IMR-90 (cell line): ENCODE measurements at regions not wholly inside any gene's neighbourhood (a gene's known extent, or its start where the extent isn't known, plus 50 kb on each side); places are given as distances from the start of the nearest gene placed in this dataset.

ENCODE experiments used
- ATAC-seq: fragments of 200-7000 bp; cut with Tn5 transposase; 2 replicates; pipeline ENCODE4 v1.9.1; 2020; ENCODE audit warnings: low read depth, mild to moderate bottlenecking, moderate library complexity
- BruUV-seq: library from RNA; stranded (reverse); fragments of 400-500 nt; replicated peaks from 2 replicates; lab custom pipeline; 2021; lab: Mats Ljungman, UMichigan
- CTCF ChIA-PET: fragments of 300-600 bp; formaldehyde crosslinking; extraction: SDS; loops from one replicate; lab custom pipeline; 2021; ENCODE audit warnings: antibody characterized with exemption; lab: Yijun Ruan, JAX
- POLR2A ChIA-PET: fragments of 300-600 bp; sonication (Branson Sonifier 250); formaldehyde crosslinking; loops from one replicate; lab custom pipeline; 2022; ENCODE audit warnings: antibody characterized with exemption; ENCODE audit not compliant: unreplicated experiment; lab: Charles Lee
- DNase-seq: peaks from one replicate; pipeline ENCODE4 v3.0.0; 2013
- H2AFZ ChIP-seq: replicated peaks from 2 replicates; pipeline ENCODE3; 2013; ENCODE audit warnings: low read length, mild to moderate bottlenecking; ENCODE audit not compliant: poor library complexity
- H2AK5ac ChIP-seq: 2 replicates; pipeline ENCODE4 v1.6.1; 2013; ENCODE audit warnings: low read depth, low read length, inconsistent platforms
- H2AK9ac ChIP-seq: replicated peaks from 2 replicates; pipeline ENCODE3; 2013; ENCODE audit warnings: mild to moderate bottlenecking, low read depth, low read length, moderate library complexity; ENCODE audit not compliant: poor library complexity
- H2BK120ac ChIP-seq: 2 replicates; pipeline ENCODE4 v1.6.1; 2013; ENCODE audit warnings: low read depth, low read length, inconsistent platforms
- H2BK15ac ChIP-seq: 3 replicates; pipeline ENCODE4 v1.6.1; 2013; ENCODE audit warnings: low read depth, low read length, inconsistent platforms
- H2BK20ac ChIP-seq: 2 replicates; pipeline ENCODE4 v1.6.1; 2013; ENCODE audit warnings: low read depth, mild to moderate bottlenecking, inconsistent platforms, low read length, moderate library complexity
- H2BK5ac ChIP-seq: 2 replicates; pipeline ENCODE4 v1.6.1; 2013; ENCODE audit warnings: mild to moderate bottlenecking, low read depth, low read length, inconsistent platforms; ENCODE audit not compliant: poor library complexity, severe bottlenecking
- H3K14ac ChIP-seq: replicated peaks from 2 replicates; pipeline ENCODE4 v1.6.1; 2013; ENCODE audit warnings: low read depth, low read length, inconsistent platforms
- H3K18ac ChIP-seq: 2 replicates; pipeline ENCODE4 v1.6.1; 2013; ENCODE audit warnings: low read depth, low read length, control low read depth
- H3K23ac ChIP-seq: 2 replicates; pipeline ENCODE4 v1.6.1; 2013; ENCODE audit warnings: low read depth, low read length, inconsistent platforms
- H3K27ac ChIP-seq: 2 replicates; pipeline ENCODE4 v1.5.1; 2013; ENCODE audit warnings: mild to moderate bottlenecking, control low read depth, low read length; ENCODE audit not compliant: insufficient read depth
- H3K27me3 ChIP-seq: 2 replicates; pipeline ENCODE4 v1.6.1; 2013; ENCODE audit warnings: low read length; ENCODE audit not compliant: control insufficient read depth, insufficient read depth
- H3K36me3 ChIP-seq: 2 replicates; pipeline ENCODE4 v1.6.1; 2013; ENCODE audit warnings: low read length, mixed read lengths; ENCODE audit not compliant: control insufficient read depth, insufficient read depth
- H3K4ac ChIP-seq: 2 replicates; pipeline ENCODE4 v1.6.1; 2013; ENCODE audit warnings: low read depth, low read length, inconsistent platforms
- H3K4me1 ChIP-seq: 2 replicates; pipeline ENCODE4 v1.6.1; 2013; ENCODE audit warnings: low read length, mixed read lengths; ENCODE audit not compliant: control insufficient read depth, insufficient read depth
- H3K4me2 ChIP-seq: 2 replicates; pipeline ENCODE4 v1.6.1; 2013; ENCODE audit warnings: low read depth, mild to moderate bottlenecking, control low read depth, low read length, moderate library complexity
- H3K4me3 ChIP-seq: 2 replicates; pipeline ENCODE4 v1.5.1; 2013; ENCODE audit warnings: low read depth, mild to moderate bottlenecking, control low read depth, low read length, moderate library complexity; ENCODE audit not compliant: insufficient read depth
- H3K56ac ChIP-seq: 2 replicates; pipeline ENCODE4 v1.6.1; 2013; ENCODE audit warnings: low read length, inconsistent platforms; ENCODE audit not compliant: insufficient read depth; ENCODE audit errors: extremely low read depth
- H3K79me1 ChIP-seq, 2 experiments: 2 replicates each; pipeline ENCODE4 v1.6.1; 2013; ENCODE audit warnings: low read length in 2 of 2, inconsistent platforms in 1 of 2, low read depth in 1 of 2
- H3K9ac ChIP-seq: 2 replicates; pipeline ENCODE4 v1.6.1; 2013; ENCODE audit warnings: low read depth, low read length, control low read depth
- H3K9me1 ChIP-seq: 2 replicates; pipeline ENCODE4 v1.6.1; 2013; ENCODE audit warnings: low read length, inconsistent platforms; ENCODE audit not compliant: insufficient read depth
- H3K9me3 ChIP-seq: 2 replicates; pipeline ENCODE4 v1.6.1; 2013; ENCODE audit warnings: low read length; ENCODE audit not compliant: control insufficient read depth, insufficient read depth
- H4K20me1 ChIP-seq: 2 replicates; pipeline ENCODE4 v1.6.1; 2013; ENCODE audit warnings: low read length, inconsistent platforms; ENCODE audit not compliant: insufficient read depth
- H4K5ac ChIP-seq: 2 replicates; pipeline ENCODE4 v1.6.1; 2013; ENCODE audit warnings: mild to moderate bottlenecking, low read depth, low read length, control low read depth
- H4K8ac ChIP-seq, 2 experiments: 2 replicates each; pipeline ENCODE4 v1.6.1; 2013; ENCODE audit warnings: low read depth in 2 of 2, low read length in 2 of 2, control low read depth in 1 of 2, inconsistent platforms in 1 of 2
- H4K91ac ChIP-seq: 2 replicates; pipeline ENCODE4 v1.6.1; 2013; ENCODE audit warnings: low read depth, low read length, inconsistent platforms; ENCODE audit not compliant: insufficient read depth
- BHLHE40 ChIP-seq: fragments of 150-350 bp; IDR thresholded peaks from 2 replicates; pipeline ENCODE4 v1.6.1; 2016; ENCODE audit warnings: mild to moderate bottlenecking, low read depth, low read length
- CEBPB ChIP-seq: IDR thresholded peaks from 2 replicates; pipeline ENCODE4 v1.6.1; 2012; ENCODE audit warnings: low read depth, low read length, improper control_type of control experiment
- CHD1 ChIP-seq: IDR thresholded peaks from 2 replicates; pipeline ENCODE4 v1.6.1; 2012; ENCODE audit warnings: low read depth, low read length, improper control_type of control experiment
- ELK1 ChIP-seq: fragments of 150-350 bp; IDR thresholded peaks from 2 replicates; pipeline ENCODE4 v1.6.1; 2016; ENCODE audit warnings: low read depth, mild to moderate bottlenecking, low read length, moderate library complexity, borderline replicate concordance
- FOS ChIP-seq: fragments of 150-350 bp; IDR thresholded peaks from 2 replicates; pipeline ENCODE4 v1.6.1; 2016; ENCODE audit warnings: low read depth, low read length
- MAFK ChIP-seq: IDR thresholded peaks from 2 replicates; pipeline ENCODE4 v1.6.1; 2012; ENCODE audit warnings: low read depth, low read length, improper control_type of control experiment
- MAZ ChIP-seq: IDR thresholded peaks from 2 replicates; pipeline ENCODE4 v1.6.1; 2012; ENCODE audit warnings: low read depth, mild to moderate bottlenecking, low read length, improper control_type of control experiment, moderate library complexity, borderline replicate concordance
- MXI1 ChIP-seq: IDR thresholded peaks from 2 replicates; pipeline ENCODE4 v1.6.1; 2012; ENCODE audit warnings: low read depth, mild to moderate bottlenecking, low read length, moderate library complexity, borderline replicate concordance
- NFE2L2 ChIP-seq: fragments of 150-350 bp; IDR thresholded peaks from 2 replicates; pipeline ENCODE4 v1.6.1; 2016; ENCODE audit warnings: low read depth, mild to moderate bottlenecking, low read length
- POLR2A ChIP-seq: IDR thresholded peaks from 2 replicates; pipeline ENCODE4 v1.6.1; 2012; ENCODE audit warnings: mild to moderate bottlenecking, low read depth, low read length
- RAD21 ChIP-seq: IDR thresholded peaks from 2 replicates; pipeline ENCODE4 v1.6.1; 2012; ENCODE audit warnings: low read length, improper control_type of control experiment
- RCOR1 ChIP-seq: IDR thresholded peaks from 2 replicates; pipeline ENCODE4 v1.6.1; 2012; ENCODE audit warnings: mild to moderate bottlenecking, low read length, improper control_type of control experiment; ENCODE audit not compliant: insufficient replicate concordance
- RFX5 ChIP-seq: IDR thresholded peaks from 2 replicates; pipeline ENCODE4 v1.8.0; 2012; ENCODE audit warnings: low read depth, mild to moderate bottlenecking, low read length, moderate library complexity
- SMC3 ChIP-seq: fragments of 150-350 bp; IDR thresholded peaks from 2 replicates; pipeline ENCODE4 v1.6.1; 2016; ENCODE audit warnings: low read depth, mild to moderate bottlenecking, antibody characterized with exemption, low read length, moderate library complexity
- USF2 ChIP-seq: fragments of 150-350 bp; IDR thresholded peaks from 2 replicates; pipeline ENCODE4 v1.6.1; 2017; ENCODE audit warnings: mild to moderate bottlenecking, antibody characterized with exemption, low read length, low read depth
- WGBS, 2 experiments: methylation state at CpG; one replicate each; pipeline versions ENCODE4 v1.1.5 to v1.1.7; 2013; ENCODE audit warnings: missing lambda C conversion rate in 2 of 2; ENCODE audit not compliant: insufficient read length in 1 of 2; ENCODE audit errors: extremely low coverage in 2 of 2; 5-methylcytosine and 5-hydroxymethylcytosine counted together
- dilution Hi-C: fragments of 300-500 bp; cut with HindIII; formaldehyde crosslinking; loops from one replicate; pipeline ENCODE4 v1.14.3; 2018; ENCODE audit warnings: low sequenced_read_pairs; ENCODE audit not compliant: unreplicated experiment
- in situ Hi-C: fragments of 300-500 bp; cut with MboI; formaldehyde crosslinking; loops from 3 replicates; pipeline ENCODE4 v1.14.3; 2019; ENCODE audit warnings: low sequenced_read_pairs, inconsistent platforms, mixed read lengths
- intact Hi-C: fragments of 100-400 bp; cut with micrococcal nuclease; formaldehyde crosslinking; loops from 2 replicates; pipeline ENCODE4 v1.10.0; 2022

GRCh38 chr1:187047298-187047697 lies 218.5 kb downstream of the PLA2G4A start:
- ChIA-PET POLR2A (no interaction called here), CTCF (no interaction called here)
- WGBS, 2 experiments = no CpG with 5 or more reads among the region's 5 CpGs
- no peak overlapping the region for H2BK5ac ChIP-seq
- intact Hi-C loops (no loop called here), in situ Hi-C loops (no loop called here), dilution Hi-C loops (no loop called here)
- H3K4me1 ChIP-seq = no peaks in the 10 kb centered on the region
- no peak overlapping the region for H4K8ac ChIP-seq
- no peaks in the 10 kb centered on the region for H3K9me1 ChIP-seq
- no peak overlapping the region for H2AK9ac ChIP-seq
- no peak overlapping the region for H3K14ac ChIP-seq
- H3K9me3 ChIP-seq = no peaks in the 10 kb centered on the region
- H2AK5ac ChIP-seq = no peak overlapping the region
- H4K91ac ChIP-seq = no peak overlapping the region
- H3K36me3 ChIP-seq = no peaks in the 10 kb centered on the region
- no peak overlapping the region for H2BK20ac ChIP-seq
- no peaks in the 10 kb centered on the region for H4K20me1 ChIP-seq
- H3K9ac ChIP-seq = no peak overlapping the region
- no peaks in the 10 kb centered on the region for H3K27me3 ChIP-seq
- DNase-seq = no peak
- no peak overlapping the region for H3K27ac ChIP-seq
- H3K79me1 ChIP-seq = no peaks in the 10 kb centered on the region
- TF ChIP-seq ELK1 (no peak), MAFK (no peak), USF2 (no peak), SMC3 (no peak), CEBPB (no peak), FOS (no peak), RAD21 (no peak), NFE2L2 (no peak), POLR2A (no peak), RFX5 (no peak), RCOR1 (no peak), MAZ (no peak), MXI1 (no peak), CHD1 (no peak), BHLHE40 (no peak)
- H3K4me2 ChIP-seq = no peak overlapping the region
- no peak for ATAC-seq
- H3K18ac ChIP-seq = no peak overlapping the region
- no TSS peak for BruUV-seq
- no peak overlapping the region for H2BK15ac ChIP-seq
- H2BK120ac ChIP-seq = no peak overlapping the region
- no peak overlapping the region for H3K4ac ChIP-seq
- no peak overlapping the region for H2AFZ ChIP-seq
- H4K5ac ChIP-seq = no peak overlapping the region
- H3K56ac ChIP-seq = no peak overlapping the region
- no peak overlapping the region for H3K23ac ChIP-seq
- no peak overlapping the region for H3K4me3 ChIP-seq
